Endothelial cell of umbilical vein (primary cell): ENCODE measurements at regions not wholly inside any gene's neighbourhood (a gene's known extent, or its start where the extent isn't known, plus 50 kb on each side); places are given as distances from the start of the nearest gene placed in this dataset.

Source experiments
- BruUV-seq: library from RNA; stranded (reverse); fragments of 400-500 nt; replicated peaks from 2 replicates; lab custom pipeline; 2021; lab: Mats Ljungman, UMichigan
- CTCF ChIA-PET: fragments of 300-600, 350-600 bp; sonication (Branson Sonifier 250); formaldehyde crosslinking; loops from one replicate; lab custom pipeline; 2021; ENCODE audit warnings: antibody characterized with exemption, inconsistent platforms; lab: Charles Lee
- POLR2A ChIA-PET: fragments of 300-600, 350-600 bp; sonication (Branson Sonifier 250); formaldehyde crosslinking; loops from one replicate; lab custom pipeline; 2021; ENCODE audit warnings: antibody characterized with exemption, inconsistent platforms; lab: Charles Lee
- DNase-seq: peaks from one replicate; pipeline ENCODE4 v3.0.0-alpha.2; 2011; ENCODE audit warnings: low read depth, low spot score
- FAIRE-seq: peaks from 2 replicates; lab custom pipeline; 2011; peaks lifted over from hg19 to GRCh38; lab: Jason Lieb, UNC
- H2AFZ ChIP-seq: 2 replicates; pipeline ENCODE4 v1.6.0; 2012; ENCODE audit warnings: low read depth, low read length, control low read depth, inconsistent platforms
- H3K27ac ChIP-seq: 2 replicates; pipeline ENCODE4 v1.5.1; 2011; ENCODE audit warnings: low read depth, mild to moderate bottlenecking, control low read depth, low read length, moderate library complexity; ENCODE audit not compliant: insufficient read depth
- H3K27me3 ChIP-seq, 2 experiments: 2 replicates each; pipeline versions ENCODE4 v1.6.0 to v1.6.1; 2011; ENCODE audit warnings: low read length in 2 of 2, mixed read lengths in 1 of 2; ENCODE audit not compliant: control insufficient read depth in 2 of 2, insufficient read depth in 2 of 2
- H3K36me3 ChIP-seq, 2 experiments: 2 replicates in 1 of 2; 3 replicates in 1 of 2; pipeline ENCODE4 v1.5.1; 2011; ENCODE audit warnings: low read length in 2 of 2, mild to moderate bottlenecking in 1 of 2, moderate library complexity in 1 of 2; ENCODE audit not compliant: control insufficient read depth in 2 of 2, insufficient read depth in 2 of 2; ENCODE audit errors: extremely low read depth in 1 of 2
- H3K4me1 ChIP-seq: 3 replicates; pipeline ENCODE4 v1.5.1; 2011; ENCODE audit warnings: mild to moderate bottlenecking, low read length; ENCODE audit not compliant: control insufficient read depth, insufficient read depth; ENCODE audit errors: extremely low read depth
- H3K4me2 ChIP-seq: 2 replicates; pipeline ENCODE4 v1.6.1; 2011; ENCODE audit warnings: low read length, control low read depth, mixed read lengths; ENCODE audit not compliant: insufficient read depth
- H3K4me3 ChIP-seq, 3 experiments: fragments of 200-600 bp in 1 of 3; sonication (generic), shearing (Covaris generic) in 1 of 3; replicated peaks in 1 of 3; 2 replicates each; pipeline ENCODE4 v1.5.1; 2011 to 2016; ENCODE audit warnings: control low read depth in 3 of 3, low read length in 3 of 3, mild to moderate bottlenecking in 2 of 3, inconsistent platforms in 1 of 3, low read depth in 1 of 3, moderate library complexity in 1 of 3; ENCODE audit not compliant: insufficient read depth in 1 of 3
- H3K79me2 ChIP-seq: 2 replicates; pipeline ENCODE4 v1.6.0; 2012; ENCODE audit warnings: low read length, inconsistent platforms; ENCODE audit not compliant: control insufficient read depth, insufficient read depth
- H3K9ac ChIP-seq: replicated peaks from 2 replicates; pipeline ENCODE3; 2011; ENCODE audit warnings: low read length, control low read depth; ENCODE audit not compliant: insufficient read depth; ENCODE audit errors: extremely low read depth
- H3K9me1 ChIP-seq: replicated peaks from 3 replicates; pipeline ENCODE4 v1.6.0; 2011; ENCODE audit warnings: mild to moderate bottlenecking, low read length; ENCODE audit not compliant: control insufficient read depth, insufficient read depth; ENCODE audit errors: extremely low read depth
- H3K9me3 ChIP-seq: replicated peaks from 2 replicates; pipeline ENCODE4 v1.5.1; 2012; ENCODE audit warnings: low read length, inconsistent platforms; ENCODE audit not compliant: control insufficient read depth, insufficient read depth
- H4K20me1 ChIP-seq: replicated peaks from 2 replicates; pipeline ENCODE3; 2011; ENCODE audit warnings: mild to moderate bottlenecking, low read length; ENCODE audit not compliant: control insufficient read depth, insufficient read depth; ENCODE audit errors: extremely low read depth
- EZH2 ChIP-seq: IDR thresholded peaks from 2 replicates; pipeline ENCODE4 v1.6.1; 2012; ENCODE audit warnings: borderline replicate concordance, low read depth, mild to moderate bottlenecking, moderate library complexity, low read length, inconsistent platforms; ENCODE audit not compliant: severe bottlenecking
- FOS ChIP-seq: IDR thresholded peaks from 2 replicates; pipeline ENCODE4 v1.6.1; 2011; ENCODE audit warnings: mild to moderate bottlenecking, low read length, moderate library complexity, borderline replicate concordance; ENCODE audit not compliant: insufficient read depth
- GATA2 ChIP-seq: IDR thresholded peaks from 2 replicates; pipeline ENCODE4 v1.7.0; 2011; ENCODE audit warnings: low read depth, mild to moderate bottlenecking, moderate library complexity, mixed read lengths, low read length; ENCODE audit not compliant: insufficient read length, insufficient read depth
- JUN ChIP-seq: IDR thresholded peaks from 2 replicates; pipeline ENCODE4 v1.6.1; 2011; ENCODE audit warnings: borderline replicate concordance, low read depth; ENCODE audit not compliant: insufficient read length, insufficient read depth
- MYC ChIP-seq: IDR thresholded peaks from one replicate; pipeline ENCODE4 v1.6.1; 2011; ENCODE audit warnings: mild to moderate bottlenecking, low read depth, low read length
- POLR2A ChIP-seq: IDR thresholded peaks from 2 replicates; pipeline ENCODE4 v1.6.1; 2012; ENCODE audit warnings: low read depth, mild to moderate bottlenecking, control low read depth, low read length
- POLR2AphosphoS5 ChIP-seq: IDR thresholded peaks from 2 replicates; pipeline ENCODE4 v1.6.1; 2012; ENCODE audit warnings: low read depth, mild to moderate bottlenecking, control low read depth, low read length, moderate library complexity; ENCODE audit not compliant: insufficient read depth
- dilution Hi-C: fragments of 300-500 bp; cut with MboI; formaldehyde crosslinking; loops from one replicate; pipeline ENCODE4 v1.15.0; 2019; ENCODE audit warnings: low sequenced_read_pairs; ENCODE audit not compliant: extremely low pct_ligation_motif_present
- intact Hi-C: fragments of 100-400 bp; cut with micrococcal nuclease; formaldehyde crosslinking; loops from one replicate; pipeline ENCODE4 v1.10.0; 2022
- TF ChIP-seq, protein P1 (sequence below), 2 donors: IDR thresholded peaks; 1 replicate in 1 of 2; 2 replicates in 1 of 2; pipeline ENCODE4 v1.5.1; 2011; ENCODE audit warnings: low read length in 2 of 2, mild to moderate bottlenecking in 2 of 2, moderate library complexity in 2 of 2, control low read depth in 1 of 2, inconsistent platforms in 1 of 2, low read depth in 1 of 2; ENCODE audit not compliant: insufficient read depth in 1 of 2; ENCODE audit errors: extremely low read depth in 1 of 2
- TF ChIP-seq, protein P2 (sequence below): IDR thresholded peaks from 2 replicates; pipeline ENCODE4 v1.6.1; 2011; ENCODE audit not compliant: insufficient read depth, insufficient read length

DNA sequence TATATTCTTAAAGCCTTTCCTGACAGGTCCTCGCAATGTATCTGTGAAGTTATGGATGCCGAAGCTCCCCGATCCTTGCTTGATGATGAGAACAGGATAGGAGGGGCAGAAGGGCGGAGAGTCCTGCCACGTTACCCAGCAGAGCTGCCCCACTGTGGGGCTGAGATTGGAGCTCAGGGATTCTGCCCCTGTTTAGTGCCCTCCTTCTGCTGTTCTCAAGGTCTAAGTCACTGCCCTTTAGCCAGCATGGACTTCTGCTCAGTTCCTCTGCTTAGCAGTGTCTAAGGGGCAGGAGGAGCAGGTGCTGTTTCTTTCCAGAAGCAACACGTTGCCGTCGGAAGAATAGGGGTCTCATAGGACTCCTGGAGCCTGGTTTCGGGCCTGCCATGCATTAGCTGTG lies 164.2 kb upstream of the B3GAT1 start:
- H3K27ac ChIP-seq, result no peak overlapping the region
- no peak overlapping the region for H3K4me2 ChIP-seq
- no peak overlapping the region for H3K9ac ChIP-seq
- no peaks in the 10 kb centered on the region for H3K4me1 ChIP-seq
- no peaks in the 10 kb centered on the region for H3K9me1 ChIP-seq
- intact Hi-C loops, result no loop called here
- no peaks in the 10 kb centered on the region for H3K27me3 ChIP-seq
- no peaks in the 10 kb centered on the region for H4K20me1 ChIP-seq
- H3K9me3 ChIP-seq, result no peaks in the 10 kb centered on the region
- H3K36me3 ChIP-seq, result no peaks in the 10 kb centered on the region
- no peak overlapping the region for H3K4me3 ChIP-seq
- no TSS peak for BruUV-seq
- ChIA-PET CTCF (no interaction called here), POLR2A (no interaction called here)
- TF ChIP-seq, protein P1, sequence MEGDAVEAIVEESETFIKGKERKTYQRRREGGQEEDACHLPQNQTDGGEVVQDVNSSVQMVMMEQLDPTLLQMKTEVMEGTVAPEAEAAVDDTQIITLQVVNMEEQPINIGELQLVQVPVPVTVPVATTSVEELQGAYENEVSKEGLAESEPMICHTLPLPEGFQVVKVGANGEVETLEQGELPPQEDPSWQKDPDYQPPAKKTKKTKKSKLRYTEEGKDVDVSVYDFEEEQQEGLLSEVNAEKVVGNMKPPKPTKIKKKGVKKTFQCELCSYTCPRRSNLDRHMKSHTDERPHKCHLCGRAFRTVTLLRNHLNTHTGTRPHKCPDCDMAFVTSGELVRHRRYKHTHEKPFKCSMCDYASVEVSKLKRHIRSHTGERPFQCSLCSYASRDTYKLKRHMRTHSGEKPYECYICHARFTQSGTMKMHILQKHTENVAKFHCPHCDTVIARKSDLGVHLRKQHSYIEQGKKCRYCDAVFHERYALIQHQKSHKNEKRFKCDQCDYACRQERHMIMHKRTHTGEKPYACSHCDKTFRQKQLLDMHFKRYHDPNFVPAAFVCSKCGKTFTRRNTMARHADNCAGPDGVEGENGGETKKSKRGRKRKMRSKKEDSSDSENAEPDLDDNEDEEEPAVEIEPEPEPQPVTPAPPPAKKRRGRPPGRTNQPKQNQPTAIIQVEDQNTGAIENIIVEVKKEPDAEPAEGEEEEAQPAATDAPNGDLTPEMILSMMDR (IDR thresholded peaks at IDR 0.05; ENCODE audit: extremely low read depth in 1 of 2, insufficient read depth in 1 of 2, low read depth in 1 of 2, low read length in 2 of 2), result no peak
- TF ChIP-seq FOS, result no peak
- no peak for TF ChIP-seq POLR2A
- no peak for TF ChIP-seq MYC
- no peak for TF ChIP-seq EZH2
- no peak for TF ChIP-seq POLR2AphosphoS5
- TF ChIP-seq GATA2, result no peak
- TF ChIP-seq, protein P2, sequence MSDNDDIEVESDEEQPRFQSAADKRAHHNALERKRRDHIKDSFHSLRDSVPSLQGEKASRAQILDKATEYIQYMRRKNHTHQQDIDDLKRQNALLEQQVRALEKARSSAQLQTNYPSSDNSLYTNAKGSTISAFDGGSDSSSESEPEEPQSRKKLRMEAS, result no peak
- TF ChIP-seq JUN, result no peak
- no peak overlapping the region for H2AFZ ChIP-seq
- DNase-seq (no peak), FAIRE-seq (no peak)
- dilution Hi-C loops, result no loop called here
- no peaks in the 10 kb centered on the region for H3K79me2 ChIP-seq
